Karpas-422 (cell line): ENCODE measurements at regions not wholly inside any gene's neighbourhood (a gene's known extent, or its start where the extent isn't known, plus 50 kb on each side); places are given as distances from the start of the nearest gene placed in this dataset.
A peak's percentile ranks its signal among the peaks of the same experiment; 100 is the strongest.
"Not testable (repeated sequence)": the region's sequence is repeated elsewhere in the genome, so short reads cannot be mapped to it uniquely, and the experiment has no call there.

Source experiments
- DNase-seq: peaks from one replicate; pipeline ENCODE4 v3.0.0-alpha.2; 2015
- H2AFZ ChIP-seq: fragments of 200-600 bp; sonication (generic); 2 replicates; pipeline ENCODE4 v1.6.1; 2014; ENCODE audit warnings: antibody characterized with exemption, low read length, mixed read lengths
- H3K27ac ChIP-seq: fragments of 200-600 bp; sonication (generic); 2 replicates; pipeline ENCODE4 v1.5.1; 2014; ENCODE audit warnings: mild to moderate bottlenecking, low read length, moderate library complexity
- H3K27me3 ChIP-seq: fragments of 200-600 bp; sonication (generic); 2 replicates; pipeline ENCODE4 v1.6.1; 2014; ENCODE audit warnings: low read length, mixed read lengths
- H3K36me3 ChIP-seq: fragments of 200-600 bp; sonication (generic); 2 replicates; pipeline ENCODE4 v1.6.1; 2014; ENCODE audit warnings: low read length, mixed read lengths; ENCODE audit not compliant: insufficient read depth
- H3K4me1 ChIP-seq: fragments of 200-600 bp; sonication (generic); 2 replicates; pipeline ENCODE4 v1.6.1; 2014; ENCODE audit warnings: mild to moderate bottlenecking, low read length, mixed read lengths
- H3K4me2 ChIP-seq: fragments of 200-600 bp; sonication (generic); 2 replicates; pipeline ENCODE4 v1.6.1; 2014; ENCODE audit warnings: low read length, low read depth, mild to moderate bottlenecking; ENCODE audit not compliant: poor library complexity, severe bottlenecking
- H3K4me3 ChIP-seq: fragments of 200-600 bp; sonication (generic); 2 replicates; pipeline ENCODE4 v1.5.1; 2014; ENCODE audit warnings: mild to moderate bottlenecking, antibody characterized with exemption, low read length, mixed read lengths
- H3K79me2 ChIP-seq: fragments of 200-600 bp; sonication (generic); 2 replicates; pipeline ENCODE4 v1.6.1; 2014; ENCODE audit warnings: mild to moderate bottlenecking, low read length, mixed read lengths
- H3K9ac ChIP-seq: fragments of 200-600 bp; sonication (generic); 2 replicates; pipeline ENCODE4 v1.6.0; 2014; ENCODE audit warnings: low read length
- H3K9me2 ChIP-seq: fragments of 200-600 bp; sonication (generic), shearing (Covaris generic); replicated peaks from 2 replicates; pipeline ENCODE4 v1.6.0; 2014; ENCODE audit warnings: mild to moderate bottlenecking, low read length, moderate library complexity; ENCODE audit not compliant: insufficient read depth
- H3K9me3 ChIP-seq: fragments of 300-700, 200-600 bp; sonication (generic); 2 replicates; pipeline ENCODE4 v1.6.1; 2014; ENCODE audit warnings: low read length, mixed read lengths
- H4K20me1 ChIP-seq: fragments of 200-600 bp; sonication (generic); 2 replicates; pipeline ENCODE4 v1.6.1; 2014; ENCODE audit warnings: mild to moderate bottlenecking, antibody characterized with exemption, low read length, low read depth; ENCODE audit not compliant: insufficient read depth

GRCh38 chr16:29355339-29356059, 51.0 kb downstream of the NPIPB11 start:
- not testable (repeated sequence) for H3K27me3 ChIP-seq, H3K79me2 ChIP-seq, H3K4me3 ChIP-seq, H3K4me2 ChIP-seq, H3K9me2 ChIP-seq, H3K27ac ChIP-seq, H3K4me1 ChIP-seq, H3K9ac ChIP-seq, H2AFZ ChIP-seq, H3K36me3 ChIP-seq, DNase-seq, H3K9me3 ChIP-seq, H4K20me1 ChIP-seq

GRCh38 chr16:29354449-29354848, 52.1 kb downstream of the NPIPB11 start:
- H4K20me1 ChIP-seq, H3K9ac ChIP-seq, H3K9me3 ChIP-seq, H3K4me3 ChIP-seq, H3K9me2 ChIP-seq, H3K27ac ChIP-seq, H3K4me1 ChIP-seq, H3K4me2 ChIP-seq, H3K79me2 ChIP-seq, H2AFZ ChIP-seq, H3K36me3 ChIP-seq, DNase-seq, H3K27me3 ChIP-seq: not testable (repeated sequence)

- H3K9me3 ChIP-seq, H3K27me3 ChIP-seq, DNase-seq, H3K4me2 ChIP-seq, H3K36me3 ChIP-seq, H3K9ac ChIP-seq, H3K27ac ChIP-seq, H2AFZ ChIP-seq, H3K4me3 ChIP-seq, H4K20me1 ChIP-seq, H3K9me2 ChIP-seq, H3K4me1 ChIP-seq, H3K79me2 ChIP-seq: not testable (repeated sequence)
Measured at GRCh38 chr16:29352617-29352999, 53.9 kb downstream of the NPIPB11 start.

- not testable (repeated sequence) for H3K36me3 ChIP-seq, H3K4me2 ChIP-seq, H3K79me2 ChIP-seq, H3K9me2 ChIP-seq, H3K4me1 ChIP-seq, H3K4me3 ChIP-seq, H3K27me3 ChIP-seq, H2AFZ ChIP-seq, H3K9me3 ChIP-seq, H3K9ac ChIP-seq, DNase-seq, H4K20me1 ChIP-seq, H3K27ac ChIP-seq
Measured at GRCh38 chr16:29351970-29352616, 54.4 kb downstream of the NPIPB11 start.

GRCh38 chr16:29351271-29351969, 55.1 kb downstream of the NPIPB11 start:
- not testable (repeated sequence) for H3K9me3 ChIP-seq, H4K20me1 ChIP-seq, H3K79me2 ChIP-seq, H3K27ac ChIP-seq, H3K4me3 ChIP-seq, H3K27me3 ChIP-seq, H3K4me2 ChIP-seq, H3K9me2 ChIP-seq, H2AFZ ChIP-seq, DNase-seq, H3K36me3 ChIP-seq, H3K9ac ChIP-seq
- peaks cover 13% of the 10 kb centered on the region for H3K4me1 ChIP-seq

GRCh38 chr16:29349966-29350365, 56.5 kb downstream of the NPIPB11 start:
- H3K27ac ChIP-seq, DNase-seq, H2AFZ ChIP-seq, H3K36me3 ChIP-seq, H3K9ac ChIP-seq, H3K9me2 ChIP-seq, H3K4me3 ChIP-seq, H3K9me3 ChIP-seq, H4K20me1 ChIP-seq, H3K4me2 ChIP-seq, H3K27me3 ChIP-seq, H3K79me2 ChIP-seq: not testable (repeated sequence)
- peaks cover 16% of the 10 kb centered on the region for H3K4me1 ChIP-seq

- not testable (repeated sequence) for H3K27me3 ChIP-seq, H3K4me3 ChIP-seq, H3K36me3 ChIP-seq, H3K79me2 ChIP-seq, H3K9me2 ChIP-seq, H4K20me1 ChIP-seq, H2AFZ ChIP-seq, H3K27ac ChIP-seq, H3K9me3 ChIP-seq, DNase-seq, H3K9ac ChIP-seq, H3K4me2 ChIP-seq
- peaks cover 16% of the 10 kb centered on the region for H3K4me1 ChIP-seq
Measured at GRCh38 chr16:29348748-29349147, 57.8 kb downstream of the NPIPB11 start.

GRCh38 chr16:29348123-29348690, 58.3 kb downstream of the NPIPB11 start:
- H2AFZ ChIP-seq, H4K20me1 ChIP-seq, H3K4me2 ChIP-seq, H3K9me3 ChIP-seq, H3K9ac ChIP-seq, H3K36me3 ChIP-seq, H3K79me2 ChIP-seq, H3K27me3 ChIP-seq, H3K9me2 ChIP-seq, H3K4me3 ChIP-seq, DNase-seq: not testable (repeated sequence)
- peak overlapping the region; percentile 86 for H3K27ac ChIP-seq
- peaks cover 16% of the 10 kb centered on the region for H3K4me1 ChIP-seq
